HCEC 1CT (cell line): ENCODE measurements at regions not wholly inside any gene's neighbourhood (a gene's known extent, or its start where the extent isn't known, plus 50 kb on each side); places are given as distances from the start of the nearest gene placed in this dataset.

Experiments
- DNase-seq: peaks from one replicate; pipeline ENCODE4 v3.0.0-alpha.2; 2017

DNA sequence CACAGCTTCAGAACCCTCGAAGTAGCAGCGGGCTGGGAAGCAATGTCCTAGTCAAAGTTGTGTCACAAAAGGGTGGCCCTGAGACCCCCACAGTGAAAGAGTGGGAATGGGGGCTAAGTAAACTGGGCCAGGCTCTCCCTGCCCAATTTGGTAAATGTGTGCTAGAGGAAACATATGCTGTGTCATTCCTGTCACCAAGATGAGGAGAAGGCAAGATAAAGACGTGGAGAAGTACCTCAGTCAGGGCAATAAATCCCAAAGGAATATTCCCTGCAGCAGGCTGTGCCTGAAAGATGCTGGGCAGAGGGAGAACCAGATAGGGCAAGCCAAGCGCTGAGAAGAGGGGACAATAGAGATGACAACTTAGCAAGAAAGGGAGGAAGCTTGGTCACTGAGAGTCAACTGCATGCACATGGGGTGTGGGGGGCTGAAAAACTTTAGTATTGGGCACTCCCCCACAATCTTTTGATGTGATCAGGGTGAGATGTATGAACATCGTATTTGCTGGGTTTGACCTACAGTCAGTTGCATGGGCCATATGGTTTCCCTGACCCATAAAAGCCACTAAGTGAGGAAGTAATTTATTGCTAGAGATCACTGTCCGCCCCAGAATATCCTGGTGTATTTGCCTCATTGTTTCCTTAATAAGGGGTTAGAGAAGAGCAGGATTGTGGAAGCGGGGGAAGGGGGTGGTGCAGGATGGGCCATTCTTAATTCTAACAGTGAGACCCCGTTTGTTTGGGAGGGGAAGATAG is 49.9 kb upstream of the CXCR4 start:
- no peak for DNase-seq
